Ecto neural progenitor cell (in vitro differentiated cells): ENCODE measurements at regions not wholly inside any gene's neighbourhood (a gene's known extent, or its start where the extent isn't known, plus 50 kb on each side); places are given as distances from the start of the nearest gene placed in this dataset.
"Not testable (repeated sequence)": the region's sequence is repeated elsewhere in the genome, so short reads cannot be mapped to it uniquely, and the experiment has no call there.

Experiments used
- DNase-seq: peaks from one replicate; pipeline ENCODE4 v3.0.0-alpha.2; 2018; ENCODE audit warnings: low spot score

GRCh38 chr3:66633402-66634381 lies 132.9 kb upstream of the LRIG1 start:
- DNase-seq, result no peak

- no peak for DNase-seq
Measured at GRCh38 chr3:66638717-66639116, 137.9 kb upstream of the LRIG1 start.

- no peak for DNase-seq
Measured at GRCh38 chr3:66639809-66640356, 139.1 kb upstream of the LRIG1 start.

GRCh38 chr3:66642019-66642418 lies 141.2 kb upstream of the LRIG1 start:
- no peak for DNase-seq

GRCh38 chr3:66642484-66642883 lies 141.7 kb upstream of the LRIG1 start:
- no peak for DNase-seq

GRCh38 chr3:66644549-66644948 lies 143.7 kb upstream of the LRIG1 start:
- DNase-seq, result no peak

GRCh38 chr3:66648975-66649374 lies 148.2 kb upstream of the LRIG1 start:
- DNase-seq, result no peak

- DNase-seq, result not testable (repeated sequence)
Measured at GRCh38 chr3:66651520-66651919, 150.7 kb upstream of the LRIG1 start.

GRCh38 chr3:66652100-66652499 lies 151.3 kb upstream of the LRIG1 start:
- DNase-seq, result not testable (repeated sequence)

GRCh38 chr3:66655044-66655443 lies 154.2 kb upstream of the LRIG1 start:
- no peak for DNase-seq

GRCh38 chr3:66655671-66656070 lies 154.8 kb upstream of the LRIG1 start:
- no peak for DNase-seq

- no peak for DNase-seq
Measured at GRCh38 chr3:66656609-66657008, 155.8 kb upstream of the LRIG1 start.

GRCh38 chr3:66659056-66659455 lies 158.2 kb upstream of the LRIG1 start:
- no peak for DNase-seq

- no peak for DNase-seq
Measured at GRCh38 chr3:66661628-66662027, 160.8 kb upstream of the LRIG1 start.

GRCh38 chr3:66662894-66663293 lies 162.1 kb upstream of the LRIG1 start:
- DNase-seq, result no peak

GRCh38 chr3:66665021-66665695 lies 164.3 kb upstream of the LRIG1 start:
- DNase-seq, result no peak

GRCh38 chr3:66666362-66666761 lies 165.5 kb upstream of the LRIG1 start:
- DNase-seq, result no peak

GRCh38 chr3:66667263-66667662 lies 166.4 kb upstream of the LRIG1 start:
- DNase-seq, result no peak

GRCh38 chr3:66671291-66671690 lies 170.5 kb upstream of the LRIG1 start:
- DNase-seq, result no peak

- no peak for DNase-seq
Measured at GRCh38 chr3:66672830-66673229, 172.0 kb upstream of the LRIG1 start.

GRCh38 chr3:66673293-66673692 lies 172.5 kb upstream of the LRIG1 start:
- DNase-seq, result no peak

GRCh38 chr3:66675366-66675765 lies 174.5 kb upstream of the LRIG1 start:
- no peak for DNase-seq
